Gastroesophageal sphincter (tissue), 4 donors: ENCODE measurements at regions not wholly inside any gene's neighbourhood (a gene's known extent, or its start where the extent isn't known, plus 50 kb on each side); places are given as distances from the start of the nearest gene placed in this dataset.
A peak's percentile ranks its signal among the peaks of the same experiment; 100 is the strongest.
"Not testable (repeated sequence)": the region's sequence is repeated elsewhere in the genome, so short reads cannot be mapped to it uniquely, and the experiment has no call there.

Experiments
- ATAC-seq: fragments of 150-250 bp; one replicate; pipeline ENCODE4 v1.9.1; 2016; ENCODE audit warnings: mild to moderate bottlenecking, moderate library complexity
- H3K27ac ChIP-seq, 4 donors: fragments of 200-600 bp; sonication (generic) in 3 of 4; 1 replicate in 3 of 4; 2 replicates in 1 of 4; pipeline ENCODE4 v1.5.1; 2016 to 2019
- H3K27me3 ChIP-seq: fragments of 200-600 bp; sonication (generic); one replicate; pipeline ENCODE4 v1.5.1; 2019
- H3K36me3 ChIP-seq, 2 donors: fragments of 200-600 bp; sonication (generic); one replicate each; pipeline ENCODE4 v1.5.1; 2019; ENCODE audit warnings: control low read depth in 1 of 2
- H3K4me1 ChIP-seq, 3 donors: fragments of 200-600 bp; sonication (generic); 1 replicate in 2 of 3; 2 replicates in 1 of 3; pipeline ENCODE4 v1.5.1; 2016 to 2019; ENCODE audit warnings: control low read depth in 2 of 3
- H3K4me3 ChIP-seq, 2 donors: fragments of 200-600 bp; sonication (generic); one replicate each; pipeline ENCODE4 v1.5.1; 2019; ENCODE audit warnings: mild to moderate bottlenecking in 1 of 2, moderate library complexity in 1 of 2
- H3K9me3 ChIP-seq, 3 donors: fragments of 200-600 bp; sonication (generic); one replicate each; pipeline ENCODE4 v1.5.1; 2017 to 2019; ENCODE audit warnings: control low read depth in 2 of 3
- EP300 ChIP-seq: sonication (generic); formaldehyde crosslinking; IDR thresholded peaks from one replicate; pipeline ENCODE4 v1.6.1; 2017; ENCODE audit warnings: antibody characterized with exemption, mild to moderate bottlenecking
- POLR2A ChIP-seq, 2 donors: fragments of 450-650 bp; IDR thresholded peaks; one replicate each; pipeline ENCODE4 v1.6.1; 2017; ENCODE audit warnings: antibody characterized with exemption in 2 of 2, mild to moderate bottlenecking in 2 of 2, moderate library complexity in 1 of 2
- POLR2AphosphoS5 ChIP-seq: sonication (generic); formaldehyde crosslinking; IDR thresholded peaks from one replicate; pipeline ENCODE4 v1.6.1; 2017; ENCODE audit warnings: antibody characterized with exemption
- WGBS, 2 donors: methylation state at CpG; one replicate each; pipeline ENCODE4 v1.1.5; 2018; ENCODE audit warnings: low coverage in 1 of 2; 5-methylcytosine and 5-hydroxymethylcytosine counted together
- TF ChIP-seq, protein P1 (sequence below), 4 experiments: fragments of 200-600 bp in 2 of 4; fragments of 450-650 bp in 2 of 4; sonication (generic) in 1 of 4; IDR thresholded peaks; one replicate each; pipeline ENCODE4 v1.5.1; 2017 to 2019; ENCODE audit warnings: antibody characterized with exemption in 4 of 4, mild to moderate bottlenecking in 2 of 4, moderate library complexity in 2 of 4

DNA sequence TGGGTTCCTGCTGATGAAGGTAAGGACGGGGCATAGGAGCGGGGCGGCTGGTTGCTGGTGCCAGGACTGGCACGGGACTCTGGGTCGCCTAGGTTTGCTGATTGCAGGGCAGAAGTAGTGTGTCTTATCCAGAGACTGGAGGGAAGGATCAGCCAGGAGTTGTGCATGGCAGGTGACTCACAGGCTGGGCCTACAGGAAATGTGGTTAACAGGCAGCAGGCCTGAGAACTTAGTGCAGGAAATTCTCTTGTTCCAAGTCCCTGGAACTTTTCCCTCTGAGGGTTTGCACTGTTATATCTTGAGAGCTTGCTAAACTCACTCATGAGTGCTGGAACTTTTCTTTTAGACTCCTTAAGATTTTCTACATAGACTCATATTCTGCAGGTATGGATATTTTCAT, 95.1 kb downstream of the ANXA2R start:
- no peak for ATAC-seq
- Histone ChIP-seq H3K36me3 (no peaks in the 10 kb centered on the region), H3K4me3 (no peak overlapping the region), H3K27ac (no peak overlapping the region), H3K9me3 (no peaks in the 10 kb centered on the region), H3K27me3 (peaks cover 98% of the 10 kb centered on the region), H3K4me1 (peaks cover 0 to 23% (median 3%) of the 10 kb centered on the region in 3 donors)
- WGBS, 2 donors: 60 to 98% methylated on average over 5 of the region's 5 CpGs
- TF ChIP-seq POLR2AphosphoS5 (no peak), POLR2A (IDR thresholded peaks at IDR 0.05) (no peak), EP300 (no peak)
- TF ChIP-seq, protein P1, sequence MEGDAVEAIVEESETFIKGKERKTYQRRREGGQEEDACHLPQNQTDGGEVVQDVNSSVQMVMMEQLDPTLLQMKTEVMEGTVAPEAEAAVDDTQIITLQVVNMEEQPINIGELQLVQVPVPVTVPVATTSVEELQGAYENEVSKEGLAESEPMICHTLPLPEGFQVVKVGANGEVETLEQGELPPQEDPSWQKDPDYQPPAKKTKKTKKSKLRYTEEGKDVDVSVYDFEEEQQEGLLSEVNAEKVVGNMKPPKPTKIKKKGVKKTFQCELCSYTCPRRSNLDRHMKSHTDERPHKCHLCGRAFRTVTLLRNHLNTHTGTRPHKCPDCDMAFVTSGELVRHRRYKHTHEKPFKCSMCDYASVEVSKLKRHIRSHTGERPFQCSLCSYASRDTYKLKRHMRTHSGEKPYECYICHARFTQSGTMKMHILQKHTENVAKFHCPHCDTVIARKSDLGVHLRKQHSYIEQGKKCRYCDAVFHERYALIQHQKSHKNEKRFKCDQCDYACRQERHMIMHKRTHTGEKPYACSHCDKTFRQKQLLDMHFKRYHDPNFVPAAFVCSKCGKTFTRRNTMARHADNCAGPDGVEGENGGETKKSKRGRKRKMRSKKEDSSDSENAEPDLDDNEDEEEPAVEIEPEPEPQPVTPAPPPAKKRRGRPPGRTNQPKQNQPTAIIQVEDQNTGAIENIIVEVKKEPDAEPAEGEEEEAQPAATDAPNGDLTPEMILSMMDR (IDR thresholded peaks at IDR 0.05): no peak

DNA sequence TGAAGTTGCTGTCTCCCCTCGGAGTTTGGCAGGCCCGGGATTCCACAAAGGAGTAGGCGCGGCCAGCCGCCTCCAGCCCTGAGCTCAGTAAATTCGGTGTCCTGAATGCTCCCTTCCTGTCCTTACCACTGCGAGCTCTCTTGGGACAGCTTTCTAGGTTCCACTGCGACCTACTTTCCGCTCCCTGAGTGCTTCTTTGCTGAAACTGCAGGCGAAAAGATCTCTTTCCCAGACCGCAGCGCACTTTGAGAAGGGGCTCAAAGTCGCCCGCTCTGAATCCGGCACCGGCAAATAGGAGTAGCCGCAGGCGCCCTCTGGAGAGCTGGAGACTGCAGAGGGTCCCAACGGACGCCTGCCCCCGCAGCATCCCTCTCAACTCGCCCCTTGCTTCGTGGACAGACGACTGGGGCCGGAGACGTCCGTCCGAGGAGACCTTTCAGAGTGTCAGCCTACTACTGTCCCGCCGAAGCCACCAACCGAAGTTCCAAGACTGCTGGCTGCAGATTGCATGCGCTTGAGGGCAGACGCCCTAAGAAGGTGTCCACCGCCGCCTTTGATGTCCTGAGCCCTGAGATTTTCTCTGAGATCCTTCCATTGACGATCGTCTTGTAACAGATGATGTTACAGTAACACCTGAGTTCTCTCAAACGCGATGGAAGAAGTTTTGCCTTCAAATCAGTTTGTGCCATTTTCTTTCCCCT, 96.0 kb downstream of the ANXA2R start:
- WGBS, 2 donors: 12 to 20% methylated on average over 2 to 16 of the region's 39 CpGs
- no peaks in the 10 kb centered on the region for H3K9me3 ChIP-seq
- ATAC-seq: no peak

DNA sequence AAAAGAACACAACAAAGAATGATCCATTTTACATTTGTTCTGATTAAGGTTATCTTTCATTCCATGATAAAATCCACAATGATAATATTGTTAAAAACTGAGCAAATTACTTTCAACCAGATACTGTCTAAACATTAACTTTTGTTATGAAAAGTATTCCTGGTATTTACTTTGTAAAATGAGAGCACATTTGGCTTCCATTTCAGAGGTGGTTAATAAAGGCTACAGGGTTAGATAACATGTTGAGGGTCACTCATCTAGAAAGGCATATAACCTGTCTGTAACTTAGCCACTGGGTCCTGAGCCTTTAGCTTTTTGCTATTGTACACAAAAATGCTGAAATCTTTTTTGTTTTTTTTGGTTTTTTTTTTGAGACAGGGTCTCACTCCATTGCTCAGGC, 99.3 kb downstream of the ANXA2R start:
- Histone ChIP-seq H3K27ac (no peak overlapping the region), H3K4me3 (no peak overlapping the region), H3K9me3 (peaks cover 0 to 6% (median 0%) of the 10 kb centered on the region in 3 donors), H3K4me1 (peaks cover 0 to 11% (median 3%) of the 10 kb centered on the region in 3 donors), H3K36me3 (no peaks in the 10 kb centered on the region), H3K27me3 (peaks cover 84% of the 10 kb centered on the region)
- ATAC-seq: no peak
- TF ChIP-seq, protein P1 (IDR thresholded peaks at IDR 0.05): no peak
- TF ChIP-seq POLR2A (IDR thresholded peaks at IDR 0.05) (no peak), POLR2AphosphoS5 (no peak), EP300 (no peak)

More for the DNA sequence above, 96.0 kb downstream of the ANXA2R start:
- Histone ChIP-seq H3K27ac (no peak overlapping the region), H3K27me3 (peaks cover 98% of the 10 kb centered on the region), H3K36me3 (no peaks in the 10 kb centered on the region), H3K4me3 (peak overlapping the region in 1 of 2 donors; percentile 6), H3K4me1 (peaks cover 0 to 16% (median 3%) of the 10 kb centered on the region in 3 donors)
- TF ChIP-seq EP300 (no peak), POLR2A (IDR thresholded peaks at IDR 0.05) (no peak), POLR2AphosphoS5 (no peak)
- TF ChIP-seq, protein P1 (IDR thresholded peaks at IDR 0.05): no peak

DNA sequence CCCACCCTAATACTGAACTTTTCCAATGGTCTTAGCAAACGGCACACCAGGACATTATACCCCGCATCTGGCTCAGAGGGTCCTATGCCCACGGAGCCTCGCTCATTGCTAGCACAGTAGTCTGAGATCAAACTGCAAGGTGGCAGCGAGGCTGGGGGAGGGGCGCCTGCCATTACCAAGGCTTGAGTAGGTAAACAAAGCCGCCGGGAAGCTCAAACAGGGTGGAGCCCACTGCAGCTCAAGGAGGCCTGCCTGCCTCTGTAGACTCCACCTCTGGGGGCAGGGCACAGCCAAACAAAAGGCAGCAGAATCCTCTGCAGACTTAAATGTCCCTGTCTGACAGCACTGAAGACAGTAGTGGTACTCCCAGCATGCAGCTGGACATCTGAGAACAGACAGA, 108.1 kb downstream of the ANXA2R start:
- not testable (repeated sequence) for H3K4me3 ChIP-seq, H3K27ac ChIP-seq, H3K4me1 ChIP-seq, H3K36me3 ChIP-seq, ATAC-seq
- no CpG with 5 or more reads among the region's 8 CpGs for WGBS, 2 donors
- H3K9me3 ChIP-seq: peaks cover 0 to 30% (median 0%) of the 10 kb centered on the region in 3 donors
- H3K27me3 ChIP-seq: peaks cover 28% of the 10 kb centered on the region

DNA sequence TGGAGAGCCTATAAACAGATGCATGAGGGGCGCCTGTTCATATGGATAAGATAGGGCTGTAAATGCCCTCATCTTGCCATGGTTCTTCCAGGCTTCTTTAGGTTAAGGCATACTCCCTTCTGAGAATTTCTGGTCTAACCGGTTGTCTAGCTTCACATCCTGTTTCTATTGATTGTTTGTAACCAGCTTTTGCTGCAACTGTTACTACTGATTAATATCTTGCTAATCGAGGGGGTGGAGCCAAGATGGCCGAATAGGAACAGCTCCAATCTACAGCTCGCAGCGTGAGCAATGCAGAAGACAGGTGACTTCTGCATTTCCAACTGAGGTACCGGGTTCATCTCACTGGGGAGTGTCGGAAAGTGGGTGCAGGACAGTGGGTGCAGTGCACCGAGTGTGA, 108.7 kb downstream of the ANXA2R start:
- not testable (repeated sequence) for H3K27ac ChIP-seq, H3K4me3 ChIP-seq, H3K36me3 ChIP-seq, ATAC-seq, H3K4me1 ChIP-seq
- peaks cover 0 to 29% (median 0%) of the 10 kb centered on the region in 3 donors for H3K9me3 ChIP-seq
- 100% methylated on average over 2 to 4 of the region's 9 CpGs for WGBS, 2 donors
- H3K27me3 ChIP-seq: peaks cover 33% of the 10 kb centered on the region

DNA sequence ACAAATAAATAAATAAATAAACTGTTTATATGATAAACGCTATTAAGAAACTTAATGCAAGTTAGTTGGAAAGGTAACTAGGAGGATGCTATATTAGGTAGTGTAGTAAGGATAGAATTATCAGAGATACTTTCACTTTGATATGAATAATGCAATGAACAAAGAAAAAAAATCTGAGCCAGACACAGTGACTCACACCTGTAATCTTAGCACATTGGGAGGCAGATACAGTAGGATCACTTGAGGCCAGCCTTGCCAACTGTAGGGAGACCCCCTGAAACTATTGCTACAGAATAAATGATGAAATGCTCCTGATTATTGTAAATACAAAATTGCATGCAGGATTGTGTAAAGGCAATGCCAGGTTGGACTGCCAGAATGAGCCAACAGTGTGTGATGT, 109.2 kb downstream of the ANXA2R start:
- H3K4me3 ChIP-seq: no peak overlapping the region
- no peak for TF ChIP-seq EP300
- TF ChIP-seq POLR2AphosphoS5: no peak
- TF ChIP-seq, protein P1 (IDR thresholded peaks at IDR 0.05): no peak
- TF ChIP-seq POLR2A (IDR thresholded peaks at IDR 0.05): no peak
- H3K27ac ChIP-seq: no peak overlapping the region
- H3K9me3 ChIP-seq: peaks cover 0 to 24% (median 0%) of the 10 kb centered on the region in 3 donors
- H3K27me3 ChIP-seq: peaks cover 38% of the 10 kb centered on the region
- ATAC-seq: no peak
- 67 to 92% methylated on average over 1 of the region's 1 CpG for WGBS, 2 donors
- H3K36me3 ChIP-seq: no peaks in the 10 kb centered on the region
- no peaks in the 10 kb centered on the region for H3K4me1 ChIP-seq
